Neural cell (in vitro differentiated cells): ENCODE measurements at regions not wholly inside any gene's neighbourhood (a gene's known extent, or its start where the extent isn't known, plus 50 kb on each side); places are given as distances from the start of the nearest gene placed in this dataset.

Experiments
- H2AFZ ChIP-seq: fragments of 200-600, 300-800 bp; sonication (generic), shearing (Covaris generic); 2 replicates; pipeline ENCODE4 v1.6.0; 2014; ENCODE audit warnings: low read depth, mild to moderate bottlenecking, antibody characterized with exemption, low read length, moderate library complexity
- H3F3A ChIP-seq: fragments of 200-600 bp; shearing (Covaris generic); 2 replicates; pipeline ENCODE4 v1.6.1; 2016; ENCODE audit warnings: mild to moderate bottlenecking, moderate library complexity, mixed read lengths, antibody characterized with exemption, low read length; ENCODE audit not compliant: insufficient read depth, poor library complexity, severe bottlenecking
- H3K27ac ChIP-seq: fragments of 200-600, 300-800 bp; sonication (generic), shearing (Covaris generic); 2 replicates; pipeline ENCODE4 v1.5.1; 2014; ENCODE audit warnings: mild to moderate bottlenecking, low read length, moderate library complexity
- H3K27me3 ChIP-seq: fragments of 300-800, 200-600 bp; sonication (generic), shearing (Covaris generic); 2 replicates; pipeline ENCODE4 v1.6.0; 2014; ENCODE audit warnings: mild to moderate bottlenecking, low read depth, low read length, moderate library complexity; ENCODE audit not compliant: insufficient read depth
- H3K36me3 ChIP-seq: fragments of 300-800, 200-600 bp; sonication (generic), shearing (Covaris generic); 2 replicates; pipeline ENCODE4 v1.5.1; 2014; ENCODE audit warnings: mild to moderate bottlenecking, antibody characterized with exemption, low read length, moderate library complexity; ENCODE audit not compliant: insufficient read depth
- H3K4me2 ChIP-seq: fragments of 300-800, 200-600 bp; sonication (generic), shearing (Covaris generic); 2 replicates; pipeline ENCODE4 v1.6.0; 2014; ENCODE audit warnings: mild to moderate bottlenecking, low read length
- H3K4me3 ChIP-seq: fragments of 300-800, 200-600 bp; sonication (generic), shearing (Covaris generic); 2 replicates; pipeline ENCODE4 v1.5.1; 2014; ENCODE audit warnings: mild to moderate bottlenecking, low read length, moderate library complexity
- H3K79me2 ChIP-seq: fragments of 200-600 bp; shearing (Covaris generic); replicated peaks from 2 replicates; pipeline ENCODE4 v1.6.0; 2014; ENCODE audit warnings: mild to moderate bottlenecking, low read length, moderate library complexity; ENCODE audit not compliant: insufficient read depth
- H3K9ac ChIP-seq: fragments of 300-800, 200-600 bp; sonication (generic), shearing (Covaris generic); 2 replicates; pipeline ENCODE4 v1.6.1; 2016; ENCODE audit warnings: mild to moderate bottlenecking, low read length, mixed read lengths
- H3K9me2 ChIP-seq: fragments of 200-600 bp; shearing (Covaris generic); 2 replicates; pipeline ENCODE4 v1.6.1; 2016; ENCODE audit warnings: mild to moderate bottlenecking, low read length, mixed read lengths; ENCODE audit not compliant: insufficient read depth
- H3K9me3 ChIP-seq: fragments of 200-600, 300-800 bp; sonication (generic), shearing (Covaris generic); 2 replicates; pipeline ENCODE4 v1.6.1; 2016; ENCODE audit warnings: mild to moderate bottlenecking, mixed run types, low read length, moderate library complexity, mixed read lengths
- H4K20me1 ChIP-seq: fragments of 200-600 bp; shearing (Covaris generic); 2 replicates; pipeline ENCODE4 v1.6.1; 2016; ENCODE audit warnings: mild to moderate bottlenecking, mixed run types; ENCODE audit not compliant: insufficient read depth
- EP300 ChIP-seq: fragments of 450-650 bp; conservative IDR thresholded peaks from 2 replicates; pipeline ENCODE4 v1.6.1; 2014; ENCODE audit warnings: antibody characterized with exemption, mild to moderate bottlenecking, moderate library complexity; ENCODE audit not compliant: poor library complexity, severe bottlenecking
- EZH2 ChIP-seq: fragments of 200-600, 300-800 bp; shearing (Covaris generic), sonication (generic); IDR thresholded peaks from 2 replicates; pipeline ENCODE4 v1.6.1; 2014; ENCODE audit warnings: antibody characterized with exemption, low read length, borderline replicate concordance, mild to moderate bottlenecking; ENCODE audit not compliant: insufficient read depth, poor library complexity, severe bottlenecking
- MXI1 ChIP-seq: fragments of 450-650 bp; conservative IDR thresholded peaks from 2 replicates; pipeline ENCODE4 v1.6.1; 2014; ENCODE audit warnings: antibody characterized with exemption, mild to moderate bottlenecking; ENCODE audit not compliant: poor library complexity, severe bottlenecking
- POLR2AphosphoS5 ChIP-seq: IDR thresholded peaks from 2 replicates; pipeline ENCODE4 v1.6.1; 2012
- RAD21 ChIP-seq: fragments of 450-650 bp; conservative IDR thresholded peaks from 2 replicates; pipeline ENCODE4 v1.6.1; 2014; ENCODE audit warnings: antibody characterized with exemption, mild to moderate bottlenecking, moderate library complexity
- REST ChIP-seq: IDR thresholded peaks from 2 replicates; pipeline ENCODE4 v1.6.1; 2012; ENCODE audit warnings: borderline replicate concordance
- SMC3 ChIP-seq: fragments of 450-650 bp; conservative IDR thresholded peaks from 2 replicates; pipeline ENCODE4 v1.6.1; 2014; ENCODE audit warnings: antibody characterized with exemption, mild to moderate bottlenecking, moderate library complexity; ENCODE audit not compliant: poor library complexity
- TAF1 ChIP-seq: IDR thresholded peaks from 2 replicates; pipeline ENCODE4 v1.6.1; 2012; ENCODE audit warnings: low read depth
- TF ChIP-seq, protein P1 (sequence below): fragments of 450-650 bp; IDR thresholded peaks from 2 replicates; pipeline ENCODE4 v1.5.1; 2014; ENCODE audit warnings: antibody characterized with exemption, mild to moderate bottlenecking, moderate library complexity; ENCODE audit not compliant: poor library complexity, severe bottlenecking

GRCh38 chr10:130740166-130740565, 571.4 kb downstream of the TCERG1L start:
- Histone ChIP-seq H3K9me3 (no peaks in the 10 kb centered on the region), H2AFZ (no peak overlapping the region), H3F3A (no peaks in the 10 kb centered on the region), H3K79me2 (no peaks in the 10 kb centered on the region), H3K36me3 (no peaks in the 10 kb centered on the region), H3K9me2 (no peaks in the 10 kb centered on the region), H3K27me3 (peaks cover 3% of the 10 kb centered on the region), H3K4me2 (no peak overlapping the region), H3K27ac (no peak overlapping the region), H3K9ac (no peak overlapping the region), H4K20me1 (no peaks in the 10 kb centered on the region), H3K4me3 (no peak overlapping the region)
- TF ChIP-seq REST (no peak), SMC3 (no peak), MXI1 (no peak), RAD21 (no peak), POLR2AphosphoS5 (no peak), EP300 (no peak), EZH2 (no peak), TAF1 (no peak)
- TF ChIP-seq, protein P1, sequence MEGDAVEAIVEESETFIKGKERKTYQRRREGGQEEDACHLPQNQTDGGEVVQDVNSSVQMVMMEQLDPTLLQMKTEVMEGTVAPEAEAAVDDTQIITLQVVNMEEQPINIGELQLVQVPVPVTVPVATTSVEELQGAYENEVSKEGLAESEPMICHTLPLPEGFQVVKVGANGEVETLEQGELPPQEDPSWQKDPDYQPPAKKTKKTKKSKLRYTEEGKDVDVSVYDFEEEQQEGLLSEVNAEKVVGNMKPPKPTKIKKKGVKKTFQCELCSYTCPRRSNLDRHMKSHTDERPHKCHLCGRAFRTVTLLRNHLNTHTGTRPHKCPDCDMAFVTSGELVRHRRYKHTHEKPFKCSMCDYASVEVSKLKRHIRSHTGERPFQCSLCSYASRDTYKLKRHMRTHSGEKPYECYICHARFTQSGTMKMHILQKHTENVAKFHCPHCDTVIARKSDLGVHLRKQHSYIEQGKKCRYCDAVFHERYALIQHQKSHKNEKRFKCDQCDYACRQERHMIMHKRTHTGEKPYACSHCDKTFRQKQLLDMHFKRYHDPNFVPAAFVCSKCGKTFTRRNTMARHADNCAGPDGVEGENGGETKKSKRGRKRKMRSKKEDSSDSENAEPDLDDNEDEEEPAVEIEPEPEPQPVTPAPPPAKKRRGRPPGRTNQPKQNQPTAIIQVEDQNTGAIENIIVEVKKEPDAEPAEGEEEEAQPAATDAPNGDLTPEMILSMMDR: no peak

GRCh38 chr10:130740915-130741750, 570.4 kb downstream of the TCERG1L start:
- H4K20me1 ChIP-seq: no peaks in the 10 kb centered on the region

More at GRCh38 chr10:130740915-130741750, 570.4 kb downstream of the TCERG1L start:
- Histone ChIP-seq H3K9me2 (no peaks in the 10 kb centered on the region), H2AFZ (no peak overlapping the region), H3K27me3 (no peaks in the 10 kb centered on the region), H3K4me2 (no peak overlapping the region), H3K79me2 (no peaks in the 10 kb centered on the region), H3K4me3 (no peak overlapping the region), H3K9me3 (no peaks in the 10 kb centered on the region), H3F3A (no peaks in the 10 kb centered on the region), H3K36me3 (no peaks in the 10 kb centered on the region), H3K27ac (no peak overlapping the region), H3K9ac (no peak overlapping the region)
- TF ChIP-seq, protein P1: no peak
- no peak for TF ChIP-seq SMC3
- TF ChIP-seq MXI1: no peak
- TF ChIP-seq EZH2: no peak
- TF ChIP-seq RAD21: no peak
- TF ChIP-seq TAF1: no peak
- TF ChIP-seq EP300: no peak
- no peak for TF ChIP-seq POLR2AphosphoS5
- no peak for TF ChIP-seq REST
